Duodenal mucosa (tissue), 2 donors: ENCODE measurements at regions not wholly inside any gene's neighbourhood (a gene's known extent, or its start where the extent isn't known, plus 50 kb on each side); places are given as distances from the start of the nearest gene placed in this dataset.
"Not testable (repeated sequence)": the region's sequence is repeated elsewhere in the genome, so short reads cannot be mapped to it uniquely, and the experiment has no call there.

Source experiments
- H3K27ac ChIP-seq: one replicate; pipeline ENCODE4 v1.7.0; 2013; ENCODE audit warnings: low read depth, low read length
- H3K27me3 ChIP-seq, 2 donors: one replicate each; pipeline ENCODE4 v1.7.0; 2013; ENCODE audit warnings: low read length in 2 of 2, control low read depth in 1 of 2; ENCODE audit not compliant: insufficient read depth in 2 of 2, control insufficient read depth in 1 of 2
- H3K36me3 ChIP-seq, 2 donors: one replicate each; pipeline ENCODE4 v1.7.0; 2013; ENCODE audit warnings: low read length in 2 of 2, control low read depth in 1 of 2; ENCODE audit not compliant: insufficient read depth in 2 of 2, control insufficient read depth in 1 of 2
- H3K4me1 ChIP-seq, 2 donors: one replicate each; pipeline ENCODE4 v1.7.0; 2013; ENCODE audit warnings: low read length in 2 of 2, control low read depth in 1 of 2; ENCODE audit not compliant: insufficient read depth in 2 of 2, control insufficient read depth in 1 of 2
- H3K4me3 ChIP-seq, 2 donors: one replicate each; pipeline ENCODE4 v1.7.0; 2013; ENCODE audit warnings: low read length in 2 of 2, low read depth in 1 of 2
- H3K9ac ChIP-seq, 2 donors: one replicate each; pipeline ENCODE4 v1.7.0; 2013; ENCODE audit warnings: low read length in 2 of 2, low read depth in 1 of 2
- H3K9me3 ChIP-seq, 2 donors: one replicate each; pipeline ENCODE4 v1.7.0; 2013; ENCODE audit warnings: low read length in 2 of 2, control low read depth in 1 of 2; ENCODE audit not compliant: control insufficient read depth in 1 of 2

DNA sequence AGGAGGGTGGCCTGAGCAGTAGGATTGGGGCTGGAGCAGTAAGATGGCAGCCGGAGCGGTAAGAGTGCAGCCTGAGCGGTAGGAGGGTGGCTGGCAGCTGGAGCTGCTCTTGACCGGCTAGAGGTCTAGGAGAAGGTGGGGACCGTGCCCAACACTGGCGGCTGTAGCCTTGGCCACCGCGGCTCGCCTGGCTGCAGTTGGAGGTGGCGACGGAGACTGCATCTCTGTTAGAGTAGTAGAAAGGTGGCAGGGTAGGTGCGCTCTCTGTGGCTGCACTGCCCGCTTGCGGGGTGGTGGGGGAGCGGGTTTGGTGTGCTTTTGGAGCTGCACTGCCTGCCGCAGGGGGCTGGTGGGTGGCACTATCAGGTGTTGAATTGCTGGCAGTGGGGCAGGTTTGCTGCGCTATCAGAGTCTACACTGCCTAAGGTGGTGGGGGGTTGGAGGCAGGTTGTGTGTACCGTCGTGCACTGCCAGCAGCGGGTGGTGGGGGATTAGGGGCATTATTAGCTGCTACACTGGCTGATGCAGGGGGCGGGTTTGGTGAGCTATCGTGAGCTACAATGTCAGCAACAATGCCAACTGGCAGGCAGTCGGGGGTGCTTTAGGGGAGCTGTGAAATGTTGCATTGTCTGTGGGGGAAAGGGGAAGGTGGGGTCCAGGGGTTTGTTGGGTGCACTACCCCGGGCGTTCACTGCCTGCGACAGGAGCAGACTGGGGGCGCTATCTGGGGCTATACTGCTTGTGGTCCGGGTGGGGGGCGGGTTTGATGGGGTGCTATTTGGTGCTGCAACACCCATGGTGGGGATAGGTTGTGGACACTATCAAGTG lies 4461.3 kb upstream of the OR11H1 start:
- Histone ChIP-seq H3K36me3 (no peaks in the 10 kb centered on the region), H3K4me1 (no peaks in the 10 kb centered on the region), H3K27me3 (no peaks in the 10 kb centered on the region), H3K9me3 (peaks cover 34 to 37% of the 10 kb centered on the region in 2 donors), H3K4me3 (no peak overlapping the region), H3K9ac (no peak overlapping the region), H3K27ac (no peak overlapping the region)

DNA sequence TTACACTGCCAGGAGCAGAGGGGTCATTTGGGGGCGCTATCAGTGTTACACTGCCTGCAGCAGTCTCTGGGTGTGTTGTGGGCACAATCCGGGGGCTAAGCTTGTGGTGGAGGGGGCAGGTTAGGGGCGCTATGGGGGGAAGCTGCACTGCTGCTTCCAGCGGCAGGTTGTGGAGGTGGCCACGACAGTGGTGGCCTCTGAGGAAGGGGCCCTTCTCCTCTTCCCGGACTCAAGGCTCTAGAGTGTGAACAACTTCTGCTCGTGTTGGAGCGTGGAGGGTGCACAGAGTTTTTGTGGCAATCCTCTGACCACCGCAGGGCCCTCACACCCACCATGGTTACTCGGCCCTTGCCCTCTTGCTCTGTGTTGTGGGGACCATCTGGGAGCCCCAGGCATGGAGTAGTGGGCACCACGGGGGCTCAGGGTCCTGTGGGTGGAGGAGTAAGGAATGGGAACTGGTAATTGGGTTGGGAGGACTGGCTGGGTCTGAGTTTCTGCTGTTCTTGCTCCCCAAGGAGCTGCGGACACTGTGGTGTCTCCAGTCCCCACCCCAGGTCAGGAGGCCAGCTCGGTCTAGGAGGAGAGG lies 4460.6 kb upstream of the OR11H1 start:
- not testable (repeated sequence) for H3K4me1 ChIP-seq, H3K36me3 ChIP-seq, H3K27me3 ChIP-seq, H3K27ac ChIP-seq, H3K9ac ChIP-seq, H3K4me3 ChIP-seq
- H3K9me3 ChIP-seq: peaks cover 34 to 35% of the 10 kb centered on the region in 2 donors

DNA sequence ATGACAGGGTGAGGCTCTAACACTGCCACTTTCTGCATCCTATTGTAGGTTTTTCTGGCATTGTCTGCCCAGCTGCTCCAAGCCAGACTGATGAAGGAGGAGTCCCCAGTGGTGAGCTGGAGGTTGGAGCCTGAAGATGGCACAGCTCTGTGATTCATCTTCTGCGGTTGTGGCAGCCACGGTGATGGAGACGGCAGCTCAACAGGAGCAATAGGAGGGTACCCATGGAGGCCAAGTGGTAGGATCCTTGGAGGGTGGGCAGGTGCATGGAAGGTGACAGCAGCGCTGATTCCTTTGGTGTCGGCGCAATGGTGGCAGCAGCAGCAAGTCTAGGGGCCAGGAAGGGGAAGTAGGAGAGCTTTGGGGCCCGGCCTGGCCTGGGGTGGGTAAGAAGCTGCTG lies 4460.1 kb upstream of the OR11H1 start:
- peaks cover 31% of the 10 kb centered on the region in 2 donors for H3K9me3 ChIP-seq
- H3K9ac ChIP-seq, H3K4me3 ChIP-seq, H3K27me3 ChIP-seq, H3K4me1 ChIP-seq, H3K27ac ChIP-seq, H3K36me3 ChIP-seq: not testable (repeated sequence)

DNA sequence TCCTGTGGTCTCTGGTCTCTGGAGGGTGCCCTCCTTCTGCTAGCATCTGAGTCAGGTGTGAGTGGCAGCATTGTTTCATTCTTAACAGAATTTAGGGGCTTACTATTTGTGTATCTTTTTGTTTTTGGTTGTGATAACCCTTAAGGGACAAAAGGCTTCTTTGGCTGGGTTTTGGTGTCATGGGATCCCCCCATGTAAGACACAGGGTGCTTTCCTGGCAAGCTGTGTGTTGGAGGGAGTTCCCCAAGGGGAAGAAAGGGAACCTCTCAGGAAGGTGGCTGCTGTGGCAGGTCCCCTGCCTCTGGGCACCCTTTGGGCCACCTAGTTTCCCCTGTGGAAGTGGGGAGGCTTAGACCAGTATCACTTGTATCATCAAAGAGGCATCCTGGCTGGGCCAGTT lies 4459.6 kb upstream of the OR11H1 start:
- H3K4me1 ChIP-seq, H3K36me3 ChIP-seq, H3K9ac ChIP-seq, H3K27me3 ChIP-seq, H3K4me3 ChIP-seq, H3K27ac ChIP-seq: not testable (repeated sequence)
- H3K9me3 ChIP-seq: peaks cover 26 to 31% of the 10 kb centered on the region in 2 donors
